ENCODE measurements at regions not wholly inside any gene's neighbourhood (a gene's known extent, or its start where the extent isn't known, plus 50 kb on each side); places are given as distances from the start of the nearest gene placed in this dataset.

DNA sequence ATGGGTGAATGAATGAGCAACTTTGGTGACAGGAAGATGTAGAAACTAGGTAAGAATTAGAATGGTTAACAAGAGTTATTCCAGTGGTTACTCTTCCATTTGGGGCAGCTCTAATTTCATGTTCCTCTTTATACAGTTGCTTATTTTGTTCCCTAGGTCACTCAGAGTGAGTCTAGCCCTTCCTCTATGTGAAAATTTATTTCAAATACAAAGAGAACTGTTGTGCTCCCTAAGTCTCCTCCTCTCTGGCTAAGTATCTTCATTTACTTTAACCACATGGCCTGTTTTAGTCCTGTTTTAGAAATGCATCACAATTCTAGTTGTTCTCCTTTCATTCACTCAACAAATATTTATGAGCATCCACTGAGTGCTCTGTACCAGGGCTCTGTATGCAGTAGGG, 51.1 kb upstream of the HIF1A start:
- Histone ChIP-seq H3K4me1 (peaks cover 56% of the 10 kb centered on the region), H3K9me3 (no peaks in the 10 kb centered on the region; the same call in 1 of the 2 replicates), H3K27me3 (no peaks in the 10 kb centered on the region), H3K36me3 (no peaks in the 10 kb centered on the region), H3K4me3 (ENCODE audit: low read depth, low read length) (no peak overlapping the region)
- DNase-seq: no peak
- TF ChIP-seq, protein P1, sequence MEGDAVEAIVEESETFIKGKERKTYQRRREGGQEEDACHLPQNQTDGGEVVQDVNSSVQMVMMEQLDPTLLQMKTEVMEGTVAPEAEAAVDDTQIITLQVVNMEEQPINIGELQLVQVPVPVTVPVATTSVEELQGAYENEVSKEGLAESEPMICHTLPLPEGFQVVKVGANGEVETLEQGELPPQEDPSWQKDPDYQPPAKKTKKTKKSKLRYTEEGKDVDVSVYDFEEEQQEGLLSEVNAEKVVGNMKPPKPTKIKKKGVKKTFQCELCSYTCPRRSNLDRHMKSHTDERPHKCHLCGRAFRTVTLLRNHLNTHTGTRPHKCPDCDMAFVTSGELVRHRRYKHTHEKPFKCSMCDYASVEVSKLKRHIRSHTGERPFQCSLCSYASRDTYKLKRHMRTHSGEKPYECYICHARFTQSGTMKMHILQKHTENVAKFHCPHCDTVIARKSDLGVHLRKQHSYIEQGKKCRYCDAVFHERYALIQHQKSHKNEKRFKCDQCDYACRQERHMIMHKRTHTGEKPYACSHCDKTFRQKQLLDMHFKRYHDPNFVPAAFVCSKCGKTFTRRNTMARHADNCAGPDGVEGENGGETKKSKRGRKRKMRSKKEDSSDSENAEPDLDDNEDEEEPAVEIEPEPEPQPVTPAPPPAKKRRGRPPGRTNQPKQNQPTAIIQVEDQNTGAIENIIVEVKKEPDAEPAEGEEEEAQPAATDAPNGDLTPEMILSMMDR (IDR thresholded peaks at IDR 0.05; ENCODE audit: low read depth, low read length): no peak

DNA sequence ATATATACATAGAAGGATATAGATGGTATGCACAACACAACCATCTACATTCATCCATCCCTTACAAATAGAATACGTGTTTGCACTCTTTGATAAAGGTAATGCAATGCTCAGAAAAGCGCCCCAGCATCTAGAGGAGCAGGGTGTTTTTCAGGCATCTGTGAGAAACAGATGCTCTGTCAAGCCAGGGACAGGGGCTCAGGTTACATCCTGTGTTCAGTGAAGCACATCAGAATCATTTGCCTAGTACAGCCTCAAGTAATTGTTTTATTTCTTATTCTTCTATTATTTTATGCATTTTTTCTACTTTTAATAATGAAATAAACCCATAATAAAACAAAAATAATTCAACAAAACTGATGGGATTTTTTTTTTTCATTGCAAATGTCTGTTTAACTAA, 50.5 kb upstream of the HIF1A start:
- TF ChIP-seq, protein P1 (IDR thresholded peaks at IDR 0.05; ENCODE audit: low read depth, low read length): no peak
- Histone ChIP-seq H3K4me1 (peaks cover 55% of the 10 kb centered on the region), H3K27me3 (no peaks in the 10 kb centered on the region), H3K4me3 (ENCODE audit: low read depth, low read length) (no peak overlapping the region), H3K9me3 (no peaks in the 10 kb centered on the region; the same call in 1 of the 2 replicates), H3K36me3 (no peaks in the 10 kb centered on the region)
- DNase-seq: peak; percentile 73

DNA sequence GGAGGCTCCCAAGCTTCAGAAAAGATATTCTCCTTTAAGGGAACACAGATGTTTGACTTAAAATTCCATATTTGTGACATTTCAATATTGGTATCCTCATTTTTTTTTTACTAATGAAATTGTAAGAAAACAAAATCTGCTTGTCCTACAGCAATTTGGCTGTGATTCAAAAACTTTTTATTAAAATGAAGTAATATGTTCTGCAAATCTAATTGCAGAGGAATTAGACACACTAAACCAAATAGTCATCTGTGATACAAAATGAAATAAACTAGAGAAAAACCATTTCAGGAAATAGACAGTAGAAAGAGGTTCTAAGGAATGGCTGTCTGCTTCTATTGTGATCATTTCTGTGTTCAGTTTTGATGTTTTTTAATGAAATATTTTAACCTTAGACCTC, 50.1 kb upstream of the HIF1A start:
- TF ChIP-seq, protein P1 (IDR thresholded peaks at IDR 0.05; ENCODE audit: low read depth, low read length): no peak
- peaks cover 55% of the 10 kb centered on the region for H3K4me1 ChIP-seq

More for the DNA sequence above, 50.1 kb upstream of the HIF1A start:
- H3K9me3 ChIP-seq: no peaks in the 10 kb centered on the region; the same call in 1 of the 2 replicates
- no peaks in the 10 kb centered on the region for H3K27me3 ChIP-seq
- H3K4me3 ChIP-seq (ENCODE audit: low read depth, low read length): no peak overlapping the region
- DNase-seq: no peak
- H3K36me3 ChIP-seq: no peaks in the 10 kb centered on the region

All from BE2C (cell line).